K562 (cell line): ENCODE measurements at regions not wholly inside any gene's neighbourhood (a gene's known extent, or its start where the extent isn't known, plus 50 kb on each side); places are given as distances from the start of the nearest gene placed in this dataset.

Experiments
- ZC3H11A ChIP-seq: IDR thresholded peaks from 2 replicates; pipeline ENCODE4 v1.6.1; 2012; ENCODE audit warnings: low read depth, low read length, improper control_type of control experiment
- TF ChIP-seq, protein P1 (sequence below), 3 experiments: IDR thresholded peaks in 2 of 3; conservative IDR thresholded peaks in 1 of 3; 2 replicates each; pipeline ENCODE4 v1.5.1; 2011 to 2012; ENCODE audit warnings: low read length in 3 of 3, mild to moderate bottlenecking in 3 of 3, control low read depth in 2 of 3, improper control_type of control experiment in 1 of 3, inconsistent platforms in 1 of 3, low read depth in 1 of 3, mixed read lengths in 1 of 3, moderate library complexity in 1 of 3; ENCODE audit not compliant: insufficient read depth in 2 of 3

GRCh38 chr2:67599561-67599960 is 202.4 kb downstream of the ETAA1 start:
- TF ChIP-seq ZC3H11A = no peak
- TF ChIP-seq, protein P1, sequence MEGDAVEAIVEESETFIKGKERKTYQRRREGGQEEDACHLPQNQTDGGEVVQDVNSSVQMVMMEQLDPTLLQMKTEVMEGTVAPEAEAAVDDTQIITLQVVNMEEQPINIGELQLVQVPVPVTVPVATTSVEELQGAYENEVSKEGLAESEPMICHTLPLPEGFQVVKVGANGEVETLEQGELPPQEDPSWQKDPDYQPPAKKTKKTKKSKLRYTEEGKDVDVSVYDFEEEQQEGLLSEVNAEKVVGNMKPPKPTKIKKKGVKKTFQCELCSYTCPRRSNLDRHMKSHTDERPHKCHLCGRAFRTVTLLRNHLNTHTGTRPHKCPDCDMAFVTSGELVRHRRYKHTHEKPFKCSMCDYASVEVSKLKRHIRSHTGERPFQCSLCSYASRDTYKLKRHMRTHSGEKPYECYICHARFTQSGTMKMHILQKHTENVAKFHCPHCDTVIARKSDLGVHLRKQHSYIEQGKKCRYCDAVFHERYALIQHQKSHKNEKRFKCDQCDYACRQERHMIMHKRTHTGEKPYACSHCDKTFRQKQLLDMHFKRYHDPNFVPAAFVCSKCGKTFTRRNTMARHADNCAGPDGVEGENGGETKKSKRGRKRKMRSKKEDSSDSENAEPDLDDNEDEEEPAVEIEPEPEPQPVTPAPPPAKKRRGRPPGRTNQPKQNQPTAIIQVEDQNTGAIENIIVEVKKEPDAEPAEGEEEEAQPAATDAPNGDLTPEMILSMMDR (IDR thresholded peaks at IDR 0.05 in 2 of 3, conservative IDR thresholded peaks at IDR 0.05 in 1 of 3; ENCODE audit: insufficient read depth in 2 of 3, low read depth in 1 of 3, low read length in 3 of 3) = no peak
